SK-N-SH (cell line): ENCODE measurements at regions not wholly inside any gene's neighbourhood (a gene's known extent, or its start where the extent isn't known, plus 50 kb on each side); places are given as distances from the start of the nearest gene placed in this dataset.
A peak's percentile ranks its signal among the peaks of the same experiment; 100 is the strongest.

Experiments
- CTCF ChIA-PET: fragments of 300-600, 350-600 bp; formaldehyde crosslinking; extraction: SDS; loops from one replicate; lab custom pipeline; 2021; lab: Yijun Ruan, JAX
- POLR2A ChIA-PET: fragments of 350-600 bp; sonication (Branson Sonifier 250); formaldehyde crosslinking; extraction: SDS; loops from one replicate; lab custom pipeline; 2020; ENCODE audit warnings: antibody characterized with exemption, inconsistent platforms; lab: Yijun Ruan, JAX
- DNase-seq: peaks from one replicate; pipeline ENCODE4 v3.0.0; 2012
- H2AFZ ChIP-seq: fragments of 200-600 bp; sonication (generic); 2 replicates; pipeline ENCODE4 v1.8.1; 2016; ENCODE audit warnings: antibody characterized with exemption, mild to moderate bottlenecking, low read depth
- H3F3A ChIP-seq: fragments of 200-600 bp; sonication (generic); replicated peaks from 2 replicates; pipeline ENCODE3; 2016; ENCODE audit warnings: antibody characterized with exemption, mild to moderate bottlenecking; ENCODE audit not compliant: insufficient read depth
- H3K27ac ChIP-seq, 2 experiments: fragments of 200-500 bp in 1 of 2; fragments of 200-600 bp in 1 of 2; sonication (Bioruptor generic) in 1 of 2; sonication (generic), shearing (Covaris generic) in 1 of 2; 2 replicates each; pipeline versions ENCODE4 v1.5.1 to v1.6.1; 2014 to 2016; ENCODE audit warnings: low read depth in 2 of 2, inconsistent platforms in 1 of 2, low read length in 1 of 2, mild to moderate bottlenecking in 1 of 2, mixed read lengths in 1 of 2
- H3K27me3 ChIP-seq: fragments of 200-600 bp; sonication (generic), shearing (Covaris generic); 2 replicates; pipeline ENCODE4 v1.6.1; 2016; ENCODE audit warnings: mixed run types; ENCODE audit not compliant: insufficient read depth
- H3K36me3 ChIP-seq, 2 experiments: fragments of 200-500 bp in 1 of 2; fragments of 200-600 bp in 1 of 2; sonication (Bioruptor generic) in 1 of 2; sonication (generic) in 1 of 2; replicated peaks in 1 of 2; 2 replicates each; pipeline versions ENCODE3 to v1.5.1; 2014 to 2016; ENCODE audit warnings: low read length in 1 of 2, mild to moderate bottlenecking in 1 of 2; ENCODE audit not compliant: insufficient read depth in 2 of 2, control insufficient read depth in 1 of 2
- H3K4me1 ChIP-seq, 2 experiments: fragments of 200-500 bp in 1 of 2; fragments of 200-600 bp in 1 of 2; sonication (Bioruptor generic) in 1 of 2; sonication (generic), shearing (Covaris generic) in 1 of 2; 2 replicates each; pipeline versions ENCODE4 v1.5.1 to v1.6.1; 2014 to 2016; ENCODE audit warnings: low read depth in 1 of 2, low read length in 1 of 2, mixed run types in 1 of 2; ENCODE audit not compliant: insufficient read depth in 2 of 2, control insufficient read depth in 1 of 2
- H3K4me2 ChIP-seq: fragments of 200-600 bp; sonication (generic), shearing (Covaris generic); 2 replicates; pipeline ENCODE4 v1.6.1; 2017; ENCODE audit warnings: mixed run types
- H3K4me3 ChIP-seq, 2 experiments: fragments of 200-500 bp in 1 of 2; fragments of 200-600 bp in 1 of 2; sonication (Bioruptor generic) in 1 of 2; sonication (generic), shearing (Covaris generic) in 1 of 2; 2 replicates each; pipeline versions ENCODE4 v1.5.1 to v1.8.1; 2014 to 2016; ENCODE audit warnings: low read depth in 2 of 2, inconsistent platforms in 1 of 2, low read length in 1 of 2, mild to moderate bottlenecking in 1 of 2, mixed read lengths in 1 of 2, moderate library complexity in 1 of 2
- H3K79me2 ChIP-seq: fragments of 200-600 bp; sonication (generic); 2 replicates; pipeline ENCODE4 v1.8.1; 2017; ENCODE audit warnings: mild to moderate bottlenecking; ENCODE audit not compliant: insufficient read depth
- H3K9ac ChIP-seq: fragments of 200-600 bp; sonication (generic); 2 replicates; pipeline ENCODE4 v1.6.1; 2017; ENCODE audit warnings: mixed run types
- H3K9me2 ChIP-seq: fragments of 200-600 bp; sonication (generic); 2 replicates; pipeline ENCODE4 v1.6.1; 2017; ENCODE audit warnings: mixed run types
- H3K9me3 ChIP-seq: fragments of 200-600 bp; sonication (generic); 2 replicates; pipeline ENCODE4 v1.6.1; 2017; ENCODE audit warnings: mixed run types, mild to moderate bottlenecking, moderate library complexity
- H4K20me1 ChIP-seq: fragments of 200-600 bp; sonication (generic); 2 replicates; pipeline ENCODE4 v1.6.1; 2017; ENCODE audit warnings: mild to moderate bottlenecking, mixed run types; ENCODE audit not compliant: insufficient read depth
- EP300 ChIP-seq, 2 experiments: IDR thresholded peaks; 2 replicates each; pipeline versions ENCODE4 v1.4.0 to v1.6.1; 2012; ENCODE audit warnings: borderline replicate concordance in 1 of 2, low read depth in 1 of 2, low read length in 1 of 2
- EZH2phosphoT487 ChIP-seq: fragments of 200-600 bp; sonication (generic); IDR thresholded peaks from 2 replicates; pipeline ENCODE4 v1.6.1; 2017; ENCODE audit warnings: low read depth, mixed run types, mild to moderate bottlenecking, antibody characterized with exemption, moderate library complexity, borderline replicate concordance
- FOSL2 ChIP-seq: IDR thresholded peaks from 2 replicates; pipeline ENCODE4 v1.4.0; 2012; ENCODE audit warnings: low read depth, mild to moderate bottlenecking, moderate library complexity, borderline replicate concordance
- FOXM1 ChIP-seq: IDR thresholded peaks from 2 replicates; pipeline ENCODE4 v1.4.0; 2012; ENCODE audit warnings: low read depth, mild to moderate bottlenecking
- GABPA ChIP-seq: IDR thresholded peaks from 2 replicates; pipeline ENCODE4 v1.4.0; 2012; ENCODE audit warnings: low read depth, mild to moderate bottlenecking
- JUND ChIP-seq: IDR thresholded peaks from 2 replicates; pipeline ENCODE4 v1.4.0; 2012
- MEF2A ChIP-seq: IDR thresholded peaks from 2 replicates; pipeline ENCODE4 v1.4.0; 2012; ENCODE audit warnings: low read depth, borderline replicate concordance
- NFIC ChIP-seq: IDR thresholded peaks from 2 replicates; pipeline ENCODE4 v1.4.0; 2012; ENCODE audit warnings: borderline replicate concordance
- NRF1 ChIP-seq: IDR thresholded peaks from 2 replicates; pipeline ENCODE4 v1.6.1; 2012; ENCODE audit warnings: low read depth, mild to moderate bottlenecking, low read length
- POLR2AphosphoS5 ChIP-seq: IDR thresholded peaks from 2 replicates; pipeline ENCODE4 v1.6.1; 2012; ENCODE audit warnings: low read depth, low read length
- RXRA ChIP-seq: IDR thresholded peaks from 2 replicates; pipeline ENCODE4 v1.4.0; 2012; ENCODE audit warnings: low read depth, mild to moderate bottlenecking, borderline replicate concordance
- SIN3A ChIP-seq: IDR thresholded peaks from 2 replicates; pipeline ENCODE4 v1.6.1; 2012; ENCODE audit warnings: low read depth, mild to moderate bottlenecking, low read length, moderate library complexity, borderline replicate concordance
- TCF12 ChIP-seq: IDR thresholded peaks from 2 replicates; pipeline ENCODE4 v1.4.0; 2012
- TEAD4 ChIP-seq: IDR thresholded peaks from 2 replicates; pipeline ENCODE4 v1.4.0; 2012; ENCODE audit warnings: mild to moderate bottlenecking, borderline replicate concordance; ENCODE audit not compliant: insufficient read depth
- YY1 ChIP-seq: IDR thresholded peaks from 2 replicates; pipeline ENCODE4 v1.4.0; 2012; ENCODE audit warnings: low read depth, mild to moderate bottlenecking
- WGBS: methylation state at CpG from one replicate; pipeline ENCODE4 v1.1.6; 2017; ENCODE audit warnings: low lambda C conversion rate; 5-methylcytosine and 5-hydroxymethylcytosine counted together
- TF ChIP-seq, protein P1 (sequence below): IDR thresholded peaks from 2 replicates; pipeline ENCODE4 v1.4.0; 2012; ENCODE audit warnings: low read depth
- TF ChIP-seq, protein P2 (sequence below): fragments of 150-350 bp; IDR thresholded peaks from 2 replicates; pipeline ENCODE4 v1.6.1; 2017; ENCODE audit warnings: antibody characterized with exemption, low read length, low read depth, borderline replicate concordance
- TF ChIP-seq, protein P3 (sequence below): IDR thresholded peaks from 2 replicates; pipeline ENCODE4 v1.4.0; 2012; ENCODE audit warnings: low read depth, borderline replicate concordance
- TF ChIP-seq, protein P4 (sequence below): fragments of 150-350 bp; IDR thresholded peaks from 2 replicates; pipeline ENCODE4 v1.6.1; 2016; ENCODE audit warnings: mild to moderate bottlenecking, low read depth, low read length
- TF ChIP-seq, protein P5 (sequence below): IDR thresholded peaks from 2 replicates; pipeline ENCODE4 v1.6.1; 2012; ENCODE audit warnings: mild to moderate bottlenecking, low read depth, low read length, moderate library complexity
- TF ChIP-seq, protein P6 (sequence below): IDR thresholded peaks from 2 replicates; pipeline ENCODE4; 2012

DNA sequence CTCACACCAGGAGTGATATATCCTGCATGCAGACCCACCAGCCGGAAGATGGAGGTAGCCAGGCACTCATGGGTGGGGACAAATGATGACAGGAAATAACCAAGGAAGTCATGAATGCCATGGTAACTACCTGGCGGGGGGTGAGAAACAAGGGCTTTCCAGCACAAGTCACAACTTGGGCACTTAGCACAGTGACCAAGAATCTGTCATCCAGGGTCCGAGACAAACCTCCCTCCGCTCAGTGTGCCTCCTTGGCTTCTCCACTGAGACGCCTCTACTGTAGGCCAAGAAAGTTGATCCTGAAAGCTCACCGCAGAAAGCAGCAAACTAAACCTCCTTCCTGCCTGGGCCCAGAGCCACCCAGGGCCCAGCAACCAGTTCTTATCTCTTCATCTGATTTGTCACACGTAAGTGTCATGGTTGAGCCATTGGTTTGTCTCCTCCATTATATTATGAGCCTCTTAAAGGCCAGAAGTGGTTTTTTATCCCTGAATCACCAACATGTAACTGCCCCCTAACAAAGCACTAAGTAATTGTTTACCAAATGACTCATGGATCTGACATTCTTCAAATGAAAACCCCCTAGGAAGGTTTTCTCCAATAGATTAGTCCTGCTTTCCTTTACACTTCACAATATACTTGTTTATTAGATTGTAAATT, 84.3 kb upstream of the TAB2 start:
- no peak for TF ChIP-seq EZH2phosphoT487
- TF ChIP-seq, protein P1, sequence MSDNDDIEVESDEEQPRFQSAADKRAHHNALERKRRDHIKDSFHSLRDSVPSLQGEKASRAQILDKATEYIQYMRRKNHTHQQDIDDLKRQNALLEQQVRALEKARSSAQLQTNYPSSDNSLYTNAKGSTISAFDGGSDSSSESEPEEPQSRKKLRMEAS: peak; percentile 37; the same call in 1 of the 2 replicates
- TF ChIP-seq JUND: peak; percentile 97
- TF ChIP-seq SIN3A: no peak
- peak; percentile 49 to 95; a peak in 2 of 4 replicates for TF ChIP-seq EP300 (IDR thresholded peaks at IDR 0.05; ENCODE audit: borderline replicate concordance in 1 of 2, low read depth in 1 of 2, low read length in 1 of 2)
- TF ChIP-seq TEAD4: peak; percentile 93
- peak; percentile 97 for TF ChIP-seq TCF12
- TF ChIP-seq, protein P2, sequence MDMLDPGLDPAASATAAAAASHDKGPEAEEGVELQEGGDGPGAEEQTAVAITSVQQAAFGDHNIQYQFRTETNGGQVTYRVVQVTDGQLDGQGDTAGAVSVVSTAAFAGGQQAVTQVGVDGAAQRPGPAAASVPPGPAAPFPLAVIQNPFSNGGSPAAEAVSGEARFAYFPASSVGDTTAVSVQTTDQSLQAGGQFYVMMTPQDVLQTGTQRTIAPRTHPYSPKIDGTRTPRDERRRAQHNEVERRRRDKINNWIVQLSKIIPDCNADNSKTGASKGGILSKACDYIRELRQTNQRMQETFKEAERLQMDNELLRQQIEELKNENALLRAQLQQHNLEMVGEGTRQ: no peak
- TF ChIP-seq, protein P3, sequence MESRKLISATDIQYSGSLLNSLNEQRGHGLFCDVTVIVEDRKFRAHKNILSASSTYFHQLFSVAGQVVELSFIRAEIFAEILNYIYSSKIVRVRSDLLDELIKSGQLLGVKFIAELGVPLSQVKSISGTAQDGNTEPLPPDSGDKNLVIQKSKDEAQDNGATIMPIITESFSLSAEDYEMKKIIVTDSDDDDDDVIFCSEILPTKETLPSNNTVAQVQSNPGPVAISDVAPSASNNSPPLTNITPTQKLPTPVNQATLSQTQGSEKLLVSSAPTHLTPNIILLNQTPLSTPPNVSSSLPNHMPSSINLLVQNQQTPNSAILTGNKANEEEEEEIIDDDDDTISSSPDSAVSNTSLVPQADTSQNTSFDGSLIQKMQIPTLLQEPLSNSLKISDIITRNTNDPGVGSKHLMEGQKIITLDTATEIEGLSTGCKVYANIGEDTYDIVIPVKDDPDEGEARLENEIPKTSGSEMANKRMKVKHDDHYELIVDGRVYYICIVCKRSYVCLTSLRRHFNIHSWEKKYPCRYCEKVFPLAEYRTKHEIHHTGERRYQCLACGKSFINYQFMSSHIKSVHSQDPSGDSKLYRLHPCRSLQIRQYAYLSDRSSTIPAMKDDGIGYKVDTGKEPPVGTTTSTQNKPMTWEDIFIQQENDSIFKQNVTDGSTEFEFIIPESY: peak; percentile 81; the same call in 1 of the 2 replicates
- TF ChIP-seq FOXM1: peak; percentile 88
- peak; percentile 90; the same call in 1 of the 2 replicates for TF ChIP-seq POLR2AphosphoS5
- TF ChIP-seq, protein P4, sequence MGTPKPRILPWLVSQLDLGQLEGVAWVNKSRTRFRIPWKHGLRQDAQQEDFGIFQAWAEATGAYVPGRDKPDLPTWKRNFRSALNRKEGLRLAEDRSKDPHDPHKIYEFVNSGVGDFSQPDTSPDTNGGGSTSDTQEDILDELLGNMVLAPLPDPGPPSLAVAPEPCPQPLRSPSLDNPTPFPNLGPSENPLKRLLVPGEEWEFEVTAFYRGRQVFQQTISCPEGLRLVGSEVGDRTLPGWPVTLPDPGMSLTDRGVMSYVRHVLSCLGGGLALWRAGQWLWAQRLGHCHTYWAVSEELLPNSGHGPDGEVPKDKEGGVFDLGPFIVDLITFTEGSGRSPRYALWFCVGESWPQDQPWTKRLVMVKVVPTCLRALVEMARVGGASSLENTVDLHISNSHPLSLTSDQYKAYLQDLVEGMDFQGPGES: no peak
- peak; percentile 87; the same call in 1 of the 2 replicates for TF ChIP-seq RXRA
- peak; percentile 93 for TF ChIP-seq NFIC
- TF ChIP-seq MEF2A: peak; percentile 62; the same call in 1 of the 2 replicates
- peak; percentile 90 for TF ChIP-seq FOSL2
- TF ChIP-seq GABPA: 0 out of 2 replicates have a peak, but pooled peaks have one; percentile 21
- TF ChIP-seq, protein P5, sequence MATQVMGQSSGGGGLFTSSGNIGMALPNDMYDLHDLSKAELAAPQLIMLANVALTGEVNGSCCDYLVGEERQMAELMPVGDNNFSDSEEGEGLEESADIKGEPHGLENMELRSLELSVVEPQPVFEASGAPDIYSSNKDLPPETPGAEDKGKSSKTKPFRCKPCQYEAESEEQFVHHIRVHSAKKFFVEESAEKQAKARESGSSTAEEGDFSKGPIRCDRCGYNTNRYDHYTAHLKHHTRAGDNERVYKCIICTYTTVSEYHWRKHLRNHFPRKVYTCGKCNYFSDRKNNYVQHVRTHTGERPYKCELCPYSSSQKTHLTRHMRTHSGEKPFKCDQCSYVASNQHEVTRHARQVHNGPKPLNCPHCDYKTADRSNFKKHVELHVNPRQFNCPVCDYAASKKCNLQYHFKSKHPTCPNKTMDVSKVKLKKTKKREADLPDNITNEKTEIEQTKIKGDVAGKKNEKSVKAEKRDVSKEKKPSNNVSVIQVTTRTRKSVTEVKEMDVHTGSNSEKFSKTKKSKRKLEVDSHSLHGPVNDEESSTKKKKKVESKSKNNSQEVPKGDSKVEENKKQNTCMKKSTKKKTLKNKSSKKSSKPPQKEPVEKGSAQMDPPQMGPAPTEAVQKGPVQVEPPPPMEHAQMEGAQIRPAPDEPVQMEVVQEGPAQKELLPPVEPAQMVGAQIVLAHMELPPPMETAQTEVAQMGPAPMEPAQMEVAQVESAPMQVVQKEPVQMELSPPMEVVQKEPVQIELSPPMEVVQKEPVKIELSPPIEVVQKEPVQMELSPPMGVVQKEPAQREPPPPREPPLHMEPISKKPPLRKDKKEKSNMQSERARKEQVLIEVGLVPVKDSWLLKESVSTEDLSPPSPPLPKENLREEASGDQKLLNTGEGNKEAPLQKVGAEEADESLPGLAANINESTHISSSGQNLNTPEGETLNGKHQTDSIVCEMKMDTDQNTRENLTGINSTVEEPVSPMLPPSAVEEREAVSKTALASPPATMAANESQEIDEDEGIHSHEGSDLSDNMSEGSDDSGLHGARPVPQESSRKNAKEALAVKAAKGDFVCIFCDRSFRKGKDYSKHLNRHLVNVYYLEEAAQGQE: peak; percentile 51; the same call in 1 of the 2 replicates
- TF ChIP-seq NRF1: no peak
- TF ChIP-seq, protein P6, sequence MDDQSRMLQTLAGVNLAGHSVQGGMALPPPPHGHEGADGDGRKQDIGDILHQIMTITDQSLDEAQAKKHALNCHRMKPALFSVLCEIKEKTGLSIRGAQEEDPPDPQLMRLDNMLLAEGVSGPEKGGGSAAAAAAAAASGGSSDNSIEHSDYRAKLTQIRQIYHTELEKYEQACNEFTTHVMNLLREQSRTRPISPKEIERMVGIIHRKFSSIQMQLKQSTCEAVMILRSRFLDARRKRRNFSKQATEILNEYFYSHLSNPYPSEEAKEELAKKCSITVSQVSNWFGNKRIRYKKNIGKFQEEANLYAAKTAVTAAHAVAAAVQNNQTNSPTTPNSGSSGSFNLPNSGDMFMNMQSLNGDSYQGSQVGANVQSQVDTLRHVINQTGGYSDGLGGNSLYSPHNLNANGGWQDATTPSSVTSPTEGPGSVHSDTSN: peak; percentile 96
- TF ChIP-seq YY1: peak; percentile 65; the same call in 1 of the 2 replicates
- H3K9me2 ChIP-seq: no peaks in the 10 kb centered on the region
- no peaks in the 10 kb centered on the region for H3K79me2 ChIP-seq
- no peaks in the 10 kb centered on the region for H4K20me1 ChIP-seq
- 9% methylated on average over 5 of the region's 7 CpGs for WGBS
- no peak overlapping the region for H3K4me3 ChIP-seq
- ChIA-PET CTCF (no interaction called here), POLR2A (no interaction called here)
- peak overlapping the region; percentile 32 to 94; a peak in 3 of 4 replicates for H3K27ac ChIP-seq
- no peak for DNase-seq
- peak overlapping the region; percentile 60 for H3K4me2 ChIP-seq
- H3K9ac ChIP-seq: peak overlapping the region; percentile 9; the same call in 1 of the 2 replicates
- peaks cover 45% of the 10 kb centered on the region for H3F3A ChIP-seq
- no peaks in the 10 kb centered on the region for H3K36me3 ChIP-seq
- H3K9me3 ChIP-seq: no peaks in the 10 kb centered on the region
- H3K4me1 ChIP-seq: peaks cover 15 to 30% of the 10 kb centered on the region in 2 experiments; a peak in 3 of 4 replicates
- H3K27me3 ChIP-seq: no peaks in the 10 kb centered on the region
- no peak overlapping the region; the same call in 1 of the 2 replicates for H2AFZ ChIP-seq
